HG03442 (cell line): ENCODE measurements at regions not wholly inside any gene's neighbourhood (a gene's known extent, or its start where the extent isn't known, plus 50 kb on each side); places are given as distances from the start of the nearest gene placed in this dataset.

Source experiments
- ATAC-seq: cut with Tn5 transposase; IDR thresholded peaks from one replicate; pipeline ENCODE4 v1.9.1; 2021; ENCODE audit warnings: mild to moderate bottlenecking, moderate library complexity; ENCODE audit not compliant: unreplicated experiment

DNA sequence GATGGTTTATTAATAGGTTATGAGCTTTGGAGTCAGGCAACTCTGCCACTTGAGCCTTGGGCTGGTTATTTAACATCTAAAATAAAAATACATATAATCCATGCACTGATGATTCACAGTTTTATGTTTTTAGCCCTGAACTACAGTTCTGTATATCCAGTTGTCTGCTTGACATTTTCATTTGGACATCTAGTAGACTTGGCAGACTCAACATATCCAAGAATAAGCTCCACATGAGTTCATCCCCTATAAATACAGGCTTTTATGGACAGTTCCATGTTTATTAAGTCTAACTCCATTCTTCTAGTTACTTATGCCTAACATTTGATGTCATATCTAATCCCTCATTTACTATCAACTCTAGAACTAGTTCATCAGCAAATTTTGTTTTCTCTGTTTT, 174.2 kb downstream of the KIF2B start:
- no peak for ATAC-seq

DNA sequence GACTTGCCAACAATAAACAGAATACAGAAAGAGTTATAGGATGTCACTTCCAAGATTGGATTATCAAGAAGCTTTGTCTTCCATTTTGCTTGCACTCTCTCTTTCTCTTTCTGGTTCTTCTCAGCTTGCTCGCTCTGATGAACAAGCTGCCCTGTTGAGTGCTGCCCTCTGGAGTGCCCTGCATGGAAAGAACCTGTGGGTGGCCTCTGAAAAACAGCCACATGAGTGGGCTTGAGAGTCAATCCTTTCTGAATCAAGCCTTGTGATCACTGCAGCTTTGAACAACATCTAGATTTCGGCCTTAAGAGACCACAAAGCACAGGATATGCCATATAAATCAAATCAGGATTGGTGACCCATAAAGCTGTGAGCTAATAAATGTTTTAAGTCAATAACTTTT, 185.1 kb downstream of the KIF2B start:
- ATAC-seq = no peak

DNA sequence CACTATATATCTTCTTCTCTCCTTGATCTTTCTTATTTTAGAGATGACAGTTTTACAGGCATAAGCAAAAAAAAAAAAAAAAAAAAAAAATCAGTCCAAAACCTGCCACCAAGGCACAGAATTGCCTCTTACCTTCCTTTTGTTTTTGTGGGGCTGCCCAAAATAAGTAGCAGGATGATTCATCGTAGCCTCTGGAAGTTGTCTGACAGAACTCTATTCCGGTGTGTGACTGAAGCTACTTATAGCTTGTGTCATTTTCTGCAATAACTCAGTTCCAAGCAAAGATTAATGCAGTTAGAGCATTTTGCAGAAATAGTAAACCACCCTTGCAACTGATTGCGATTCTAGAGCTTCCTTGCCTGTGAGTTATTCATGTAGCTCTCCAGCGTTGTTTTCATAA, 186.8 kb downstream of the KIF2B start:
- no peak for ATAC-seq

DNA sequence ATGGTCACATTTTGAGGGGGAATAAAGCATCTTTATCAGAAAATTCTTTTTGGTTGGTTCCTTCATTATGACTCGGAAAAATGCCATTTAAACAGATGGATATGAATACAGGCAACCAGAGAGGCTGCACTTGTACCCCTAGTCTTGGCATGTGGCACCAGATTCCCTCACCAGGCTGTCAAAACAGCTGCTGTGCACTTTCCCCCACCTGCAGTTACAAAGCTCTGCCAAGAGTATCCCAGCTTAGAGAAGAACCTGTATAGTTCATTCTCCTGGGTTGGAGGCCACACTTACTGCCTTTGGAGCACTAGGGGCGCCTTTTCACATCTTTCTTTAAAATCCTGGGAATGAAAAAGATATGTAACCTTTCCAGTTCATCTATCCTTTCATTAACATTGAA, 190.3 kb downstream of the KIF2B start:
- ATAC-seq = no peak

DNA sequence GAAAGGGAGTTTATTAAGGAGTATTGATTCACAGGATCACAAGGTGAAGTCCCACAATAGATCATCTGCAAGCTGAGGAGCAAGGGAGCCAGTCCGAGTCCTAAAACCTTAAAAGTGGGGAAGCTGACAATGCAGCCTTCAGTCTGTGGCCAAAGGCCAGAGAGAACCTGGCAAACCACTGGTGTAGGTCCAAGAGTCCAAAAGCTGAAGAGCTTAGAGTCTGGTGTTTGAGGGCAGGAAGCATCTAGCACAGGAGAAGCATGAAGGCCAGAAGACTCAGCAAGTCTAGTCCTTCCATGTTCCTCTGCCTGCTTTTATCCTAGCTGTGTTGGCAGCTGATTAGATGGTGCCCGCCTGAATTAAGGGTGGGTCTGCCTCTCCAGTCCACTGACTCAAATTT, 193.0 kb downstream of the KIF2B start:
- no peak for ATAC-seq

DNA sequence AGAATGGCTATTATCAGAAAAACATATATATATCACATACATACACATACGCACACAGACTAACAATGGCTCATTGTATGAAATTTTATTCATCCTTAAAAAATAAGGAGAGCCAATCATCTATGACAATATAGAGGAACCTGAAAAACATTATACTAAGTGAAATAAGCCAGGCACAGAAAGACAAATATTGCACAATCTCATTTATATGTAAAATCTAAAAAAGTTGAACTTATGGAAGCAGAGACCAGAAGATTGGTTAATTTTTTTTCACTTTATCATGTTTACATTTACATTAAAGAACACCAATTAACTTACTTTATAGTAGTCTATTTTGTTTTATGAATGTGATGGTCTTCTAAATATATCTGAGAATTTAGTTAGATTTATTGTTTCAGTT, 198.7 kb downstream of the KIF2B start:
- no peak for ATAC-seq

DNA sequence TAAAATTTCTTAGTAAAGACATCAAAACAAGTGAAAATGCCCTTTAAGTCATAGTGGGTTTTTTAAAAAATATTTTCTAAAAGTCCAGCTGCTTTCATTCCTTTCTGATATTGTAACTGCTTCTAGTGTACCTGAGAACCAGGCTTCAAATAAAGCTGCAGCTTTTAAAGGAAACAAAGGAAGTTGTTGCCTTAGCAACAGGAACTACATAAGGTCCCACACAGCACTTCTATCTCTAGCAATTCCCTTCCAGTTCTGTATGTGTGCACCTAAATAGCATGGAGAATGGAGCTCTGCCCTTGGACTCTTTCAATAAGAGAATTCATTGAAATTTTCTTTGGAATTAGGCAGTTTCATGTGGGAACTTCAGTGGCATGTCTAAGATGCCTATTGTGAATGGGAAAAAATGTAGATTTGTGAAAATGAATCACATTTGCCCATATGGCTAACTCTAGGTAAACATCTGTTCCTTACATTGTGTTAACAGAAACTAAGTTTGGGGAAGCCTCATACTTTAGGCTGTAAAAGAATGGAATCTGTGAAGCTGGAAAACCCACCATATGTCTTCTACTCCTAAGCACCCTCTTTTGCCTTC, 206.4 kb downstream of the KIF2B start:
- ATAC-seq = no peak

DNA sequence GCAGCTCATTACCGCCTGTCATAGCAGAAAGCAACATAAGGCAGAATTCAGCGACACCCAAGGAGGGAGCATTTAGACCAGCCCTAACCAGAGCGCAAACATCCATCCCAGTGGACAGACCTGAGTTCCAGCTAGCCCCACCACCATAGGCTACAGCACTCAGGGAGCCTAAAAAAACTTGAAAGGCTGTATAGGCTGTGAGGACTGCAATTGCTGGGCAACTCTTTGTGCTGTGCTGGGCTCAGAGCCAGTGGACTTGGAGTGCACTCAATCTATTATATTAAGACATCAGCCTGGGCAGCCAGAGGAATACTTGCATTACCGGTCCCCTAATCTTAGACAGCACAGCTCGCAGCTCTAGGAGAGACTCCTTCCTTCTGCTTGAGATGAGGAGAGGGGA, 207.3 kb downstream of the KIF2B start:
- ATAC-seq = no peak

DNA sequence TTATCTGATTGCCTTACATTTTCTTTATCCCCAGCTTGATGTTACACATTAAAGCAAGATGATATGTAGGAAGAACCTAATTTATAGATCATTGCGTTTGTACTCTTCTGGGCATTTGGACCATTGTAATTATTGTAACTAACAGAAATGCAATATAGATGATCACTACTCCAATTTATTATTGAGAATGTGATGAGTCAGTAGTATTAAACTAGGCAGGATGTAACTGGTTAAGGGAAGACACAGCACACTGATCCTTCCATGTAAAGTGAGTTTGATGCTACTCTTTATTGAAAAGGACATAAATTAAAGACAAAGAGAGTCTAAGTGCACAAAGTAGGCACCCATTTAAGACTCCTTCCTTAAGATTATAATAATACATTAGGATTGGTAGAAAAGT, 223.8 kb downstream of the KIF2B start:
- no peak for ATAC-seq

DNA sequence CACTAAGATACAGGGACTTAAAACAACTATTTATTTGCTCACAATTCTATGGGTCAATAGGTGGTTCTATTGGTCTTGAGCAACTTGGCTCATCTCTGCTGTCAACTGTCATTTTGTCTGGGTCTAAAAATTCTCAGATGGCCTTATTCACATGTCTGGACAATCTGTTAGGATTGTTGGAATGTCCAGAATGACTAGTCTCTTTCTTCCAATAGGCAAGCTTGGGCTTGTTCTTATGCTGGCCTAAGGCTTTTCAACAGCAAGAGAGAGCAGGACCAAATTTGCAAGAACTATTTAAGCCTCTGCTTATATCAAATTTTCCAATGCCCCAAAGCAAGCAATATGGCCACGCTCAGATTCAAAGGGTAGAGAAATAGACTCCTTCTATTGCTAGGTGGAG, 240.9 kb downstream of the KIF2B start:
- ATAC-seq = no peak

DNA sequence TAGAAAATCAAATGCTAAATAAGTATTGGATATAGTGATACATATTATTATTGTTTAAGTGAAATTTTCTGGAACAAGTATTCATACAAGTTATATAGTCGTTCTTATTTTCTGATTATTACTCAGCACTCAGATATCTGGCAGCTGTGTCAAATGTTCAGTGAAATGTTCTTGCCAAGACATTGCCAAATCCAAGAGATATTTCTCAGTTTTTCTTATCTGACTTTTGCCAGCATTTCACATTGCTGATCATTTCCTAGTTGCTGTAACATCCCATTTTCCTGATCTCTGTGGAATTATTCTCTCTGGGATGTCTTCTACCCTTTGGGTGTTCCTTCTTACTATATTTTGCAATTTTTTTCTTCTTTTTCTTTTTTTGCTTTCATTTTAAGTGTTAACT, 262.3 kb downstream of the KIF2B start:
- ATAC-seq = no peak

DNA sequence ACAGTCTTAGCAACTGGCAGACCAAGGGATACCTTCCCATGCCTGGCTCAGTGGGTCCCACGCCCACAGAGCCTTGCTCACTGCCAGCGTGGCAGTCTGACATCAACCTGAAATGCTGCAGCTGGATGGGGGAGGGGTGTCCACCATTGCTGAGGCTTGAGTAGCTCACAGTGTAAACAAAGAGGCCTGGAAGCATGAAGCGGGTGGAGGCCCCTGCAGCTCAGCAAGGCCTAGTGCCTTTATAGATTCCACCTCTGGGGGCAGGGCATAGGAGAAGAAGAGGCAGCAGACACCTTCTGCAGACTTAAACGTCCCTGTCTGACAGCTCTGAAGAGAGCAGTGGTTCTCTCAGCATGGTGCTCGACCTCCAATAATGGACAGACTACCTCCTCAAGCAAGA, 263.2 kb downstream of the KIF2B start:
- no peak for ATAC-seq

DNA sequence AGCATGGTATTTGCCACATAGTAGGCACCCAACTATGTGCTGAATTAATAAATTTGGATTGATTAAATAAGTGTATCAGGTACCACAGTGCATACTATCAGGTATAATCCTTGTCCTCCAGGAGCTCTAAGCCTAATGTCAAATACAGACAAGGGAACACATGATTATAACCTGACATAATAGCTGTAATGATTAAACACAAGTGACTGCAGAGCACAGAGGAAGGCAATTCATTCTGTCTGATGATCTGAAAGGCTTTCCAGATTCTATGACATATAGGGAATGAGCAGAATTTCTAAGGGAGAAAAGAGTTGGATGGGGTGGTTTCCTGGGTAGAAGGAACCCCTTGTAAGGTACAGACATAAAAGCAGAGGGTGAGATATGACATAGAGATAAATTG, 273.5 kb downstream of the KIF2B start:
- no peak for ATAC-seq

DNA sequence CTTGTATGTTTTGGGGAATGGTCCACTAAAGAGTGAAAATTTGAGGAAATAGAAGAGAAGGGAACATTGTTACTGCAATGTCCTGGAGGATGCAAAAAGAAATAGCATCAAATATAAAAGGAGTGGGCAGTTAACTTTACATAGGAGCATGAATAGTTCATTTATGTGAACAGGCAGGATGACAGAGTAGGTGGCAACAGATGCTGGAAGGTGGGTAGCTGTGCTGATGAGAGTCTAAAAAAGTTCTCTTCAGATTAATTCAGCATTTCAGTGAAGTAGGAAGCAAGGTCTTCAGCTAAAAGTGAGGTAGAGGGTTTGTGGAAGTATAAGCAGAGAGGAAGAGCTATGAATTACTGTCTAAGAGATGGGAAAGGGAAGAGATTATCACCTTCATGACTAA, 276.5 kb downstream of the KIF2B start:
- no peak for ATAC-seq

DNA sequence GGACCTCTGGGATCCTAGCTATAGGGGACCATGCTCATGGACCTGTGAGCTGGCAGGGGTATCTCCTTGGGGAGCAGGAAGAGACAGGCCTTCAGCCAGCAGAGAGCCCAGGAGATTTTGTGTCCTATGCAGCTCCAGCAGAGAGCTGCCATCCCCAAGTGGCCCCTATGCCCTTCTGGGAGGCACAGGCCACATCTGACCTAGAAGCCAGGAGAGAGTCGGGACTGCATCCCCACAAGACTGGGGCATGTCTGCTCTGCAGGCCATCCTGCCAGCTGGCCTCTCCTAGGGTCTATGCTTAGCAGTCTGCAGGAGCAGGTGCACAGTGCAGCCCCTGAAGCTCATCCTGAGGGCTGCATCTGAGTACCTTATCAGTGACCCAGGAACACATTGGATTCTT, 279.5 kb downstream of the KIF2B start:
- ATAC-seq = no peak

DNA sequence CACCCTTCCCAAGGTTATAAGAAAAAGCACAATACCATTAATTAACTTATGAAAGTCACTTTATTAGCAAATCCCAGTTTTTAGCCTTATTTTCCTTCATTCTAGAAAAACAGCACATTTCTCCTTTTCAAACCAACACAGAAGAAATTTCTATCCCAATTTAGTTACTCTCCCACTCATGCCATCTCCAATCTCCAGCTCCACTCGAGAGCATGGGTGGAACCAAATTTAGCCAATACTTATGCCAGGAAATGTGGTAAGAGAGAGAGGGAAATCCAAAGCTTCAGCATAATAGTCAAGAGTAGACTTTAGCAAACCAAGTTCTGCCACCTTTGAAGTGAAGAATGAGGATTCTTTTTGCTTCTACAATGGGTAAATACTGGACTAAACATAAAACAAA, 288.8 kb downstream of the KIF2B start:
- no peak for ATAC-seq

DNA sequence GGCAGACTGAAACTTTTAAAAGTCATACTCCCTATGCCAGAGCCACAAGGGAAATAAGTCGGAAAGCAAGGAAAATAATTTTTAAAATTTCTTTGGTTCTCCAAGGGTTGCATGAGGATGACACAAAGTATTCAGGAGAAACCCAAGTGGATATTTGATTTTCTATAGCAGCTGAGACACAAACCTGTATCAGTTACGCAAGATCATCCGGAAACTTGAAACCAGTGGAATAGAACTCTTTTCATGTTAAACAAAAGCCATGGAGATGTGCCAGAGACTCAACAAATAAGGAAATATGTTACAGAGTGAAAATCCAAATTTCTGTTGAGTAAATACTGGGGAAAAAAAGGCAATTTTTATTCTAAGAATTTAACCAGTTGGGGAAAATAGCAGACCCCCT, 294.7 kb downstream of the KIF2B start:
- no peak for ATAC-seq

DNA sequence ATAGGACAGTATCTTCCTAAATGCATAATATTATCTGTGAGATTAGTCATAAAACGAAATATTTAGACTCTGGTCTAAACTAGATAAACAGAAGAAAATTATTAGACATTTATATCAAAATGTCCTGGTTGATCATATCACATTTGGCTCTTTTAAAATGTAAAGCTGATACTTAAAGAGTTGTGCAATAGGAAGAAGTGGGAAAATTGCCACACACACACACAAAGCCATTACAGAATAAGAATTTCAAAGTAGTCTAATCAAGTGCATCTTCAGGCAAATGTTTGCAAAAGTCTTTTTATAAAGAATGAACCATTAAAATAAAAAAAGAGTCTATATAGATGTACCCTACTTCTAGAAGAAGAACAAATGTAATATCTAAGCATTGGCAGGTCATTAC, 301.7 kb downstream of the KIF2B start:
- no peak for ATAC-seq

DNA sequence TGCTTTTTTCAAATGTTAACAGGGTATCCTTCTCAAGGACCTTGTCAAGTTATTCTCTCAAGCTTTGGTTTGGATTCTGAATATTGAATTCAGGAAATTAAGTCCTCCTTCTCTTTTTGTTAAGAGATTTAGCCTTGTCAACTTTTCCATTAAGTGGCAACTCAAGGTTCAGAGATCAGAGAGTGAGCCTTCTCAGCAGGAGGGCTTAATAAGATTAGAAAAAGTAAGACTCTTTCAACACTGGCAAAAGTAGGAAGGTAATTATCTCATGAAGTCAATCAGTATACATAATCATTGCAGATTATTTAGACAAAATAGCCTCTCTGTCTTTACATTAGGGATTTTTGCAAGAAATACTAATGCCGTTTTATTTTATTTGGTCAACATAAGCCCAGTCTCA, 330.7 kb downstream of the KIF2B start:
- ATAC-seq = no peak

DNA sequence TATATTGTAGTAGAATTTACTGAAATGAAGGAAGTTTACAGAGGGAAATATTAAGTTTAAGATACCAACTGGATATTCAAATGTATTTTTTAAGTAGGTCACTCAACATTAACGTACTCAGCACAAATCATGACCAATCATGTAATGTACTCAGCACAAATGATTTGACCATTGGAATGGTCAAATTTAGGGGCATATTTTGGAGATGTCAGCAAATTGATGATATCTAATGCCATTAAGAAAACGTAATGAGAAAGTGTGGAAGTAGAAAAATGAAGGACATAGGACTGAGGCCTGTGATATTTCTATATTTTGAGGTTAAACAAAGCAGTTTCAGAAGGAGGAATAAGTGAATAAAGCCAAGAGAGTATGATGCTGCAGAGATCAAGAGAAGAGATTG, 334.8 kb downstream of the KIF2B start:
- no peak for ATAC-seq

DNA sequence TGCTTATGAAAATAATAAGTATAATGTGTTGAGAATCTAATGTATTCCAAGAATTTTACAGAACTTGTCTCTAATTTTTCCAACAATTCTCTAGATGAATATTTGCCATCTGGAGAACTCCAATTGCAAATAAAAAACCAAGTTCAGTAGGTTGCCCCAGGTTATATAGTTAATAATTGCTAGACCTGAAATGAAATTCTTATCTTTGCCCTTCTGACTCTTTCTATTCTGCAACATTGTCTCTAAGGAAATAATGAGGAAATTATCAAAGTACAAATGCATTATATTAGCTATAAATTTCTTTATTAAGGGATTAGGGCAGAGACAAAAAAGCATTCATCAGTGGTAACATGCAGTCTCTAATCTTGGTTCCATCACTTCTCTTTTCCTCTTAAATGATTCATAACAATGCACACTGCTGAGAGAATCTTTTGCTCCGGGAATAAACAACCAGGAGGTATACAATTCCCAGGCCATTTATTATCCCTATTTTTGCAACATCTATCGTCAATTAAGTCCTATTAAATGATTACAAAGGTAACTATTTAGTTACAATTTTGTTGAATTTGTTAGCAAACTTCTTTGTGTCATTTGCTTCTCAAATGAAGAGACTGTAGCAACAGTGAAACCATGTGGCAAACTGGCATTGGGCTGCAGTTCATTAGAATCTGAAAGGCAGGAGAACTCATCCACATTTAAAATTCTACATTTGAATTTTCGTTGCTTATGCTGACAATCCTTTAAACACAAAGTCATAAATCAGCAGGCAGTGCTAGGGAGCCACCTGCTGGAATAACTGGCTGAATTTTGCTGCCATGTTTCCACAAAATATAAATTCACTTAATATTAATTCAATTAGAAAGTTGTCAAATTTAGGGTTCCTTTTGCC, 349.6 kb downstream of the KIF2B start:
- no peak for ATAC-seq

DNA sequence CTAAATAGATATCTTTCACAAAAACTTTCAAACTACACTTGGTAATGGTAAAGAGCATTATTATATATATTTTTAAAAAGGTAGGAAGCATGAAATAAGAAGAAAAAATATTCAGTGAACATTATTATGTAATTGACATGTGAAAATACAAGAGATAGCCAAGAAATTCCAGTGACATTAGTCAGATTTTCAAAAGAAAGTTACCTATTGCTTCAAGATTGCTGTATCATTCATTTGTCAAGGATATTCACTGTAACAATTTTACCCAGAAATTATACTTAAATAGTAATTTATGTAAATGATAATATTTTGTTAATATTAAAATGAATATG, 350.2 kb downstream of the KIF2B start:
- ATAC-seq = no peak
